ENCODE measurements at regions not wholly inside any gene's neighbourhood (a gene's known extent, or its start where the extent isn't known, plus 50 kb on each side); places are given as distances from the start of the nearest gene placed in this dataset.

- H3K4me3 ChIP-seq, result peak overlapping the region; percentile 27 to 39 (median 36)
- 16% methylated on average over 6 of the region's 7 CpGs for WGBS
- TF ChIP-seq EP300 (IDR thresholded peaks at IDR 0.05), result no peak
- TF ChIP-seq POLR2AphosphoS5 (IDR thresholded peaks at IDR 0.05), result peak; percentile 21 to 83
- DNase-seq (ENCODE audit: extremely low spot score), result no peak
- no peaks in the 10 kb centered on the region for H3K27me3 ChIP-seq
- no peaks in the 10 kb centered on the region for H3K9me3 ChIP-seq
- intact Hi-C loops (cut with DNase I), result loop anchor here (5.0 kb wide), 2 partner anchors 189 to 241 kb away; partner anchors contain the start of genes ANKRD12 and MTCL1
- H3K27ac ChIP-seq (replicated peaks in 1 of 4), result peak overlapping the region; percentile 74 to 89 (median 86)
- H3K4me1 ChIP-seq, result peaks cover 3 to 34% (median 30%) of the 10 kb centered on the region in 4 donors
- H3K36me3 ChIP-seq, result no peaks in the 10 kb centered on the region
These were observed 153.9 kb upstream of the NDUFV2 start for GRCh38 chr18:8948471-8949149.

DNA sequence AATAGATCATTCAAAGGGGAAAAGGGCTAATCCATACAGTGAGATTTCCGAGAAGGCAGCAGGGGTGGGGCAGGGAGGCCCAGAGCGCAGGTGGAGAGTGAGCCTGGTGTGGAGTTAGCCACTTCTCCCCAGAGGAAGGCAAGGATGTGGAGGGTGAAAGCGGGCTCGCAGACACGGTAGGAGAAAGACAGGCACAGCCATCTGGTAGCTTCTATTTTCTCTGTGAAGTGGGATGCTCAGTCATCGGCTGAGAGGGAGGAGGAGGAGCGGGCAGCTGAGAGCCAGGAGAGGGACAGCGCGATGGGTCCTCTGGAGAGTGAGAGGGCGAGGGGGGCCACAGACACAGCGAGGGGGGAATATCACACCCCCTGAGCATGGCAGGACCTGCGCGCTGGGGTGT is 153.3 kb upstream of the NDUFV2 start:
- Histone ChIP-seq H3K4me1 (peaks cover 3 to 30% (median 28%) of the 10 kb centered on the region in 4 donors), H3K9me3 (no peaks in the 10 kb centered on the region), H3K36me3 (no peaks in the 10 kb centered on the region), H3K27me3 (no peaks in the 10 kb centered on the region), H3K27ac (replicated peaks in 1 of 4) (peak overlapping the region; percentile 74 to 89 (median 86)), H3K4me3 (peak overlapping the region; percentile 27 to 39 (median 36))
- TF ChIP-seq EP300 (IDR thresholded peaks at IDR 0.05) (no peak), POLR2A (IDR thresholded peaks at IDR 0.05; ENCODE audit: low read depth) (no peak), POLR2AphosphoS5 (IDR thresholded peaks at IDR 0.05) (no peak)
- TF ChIP-seq, protein P1, sequence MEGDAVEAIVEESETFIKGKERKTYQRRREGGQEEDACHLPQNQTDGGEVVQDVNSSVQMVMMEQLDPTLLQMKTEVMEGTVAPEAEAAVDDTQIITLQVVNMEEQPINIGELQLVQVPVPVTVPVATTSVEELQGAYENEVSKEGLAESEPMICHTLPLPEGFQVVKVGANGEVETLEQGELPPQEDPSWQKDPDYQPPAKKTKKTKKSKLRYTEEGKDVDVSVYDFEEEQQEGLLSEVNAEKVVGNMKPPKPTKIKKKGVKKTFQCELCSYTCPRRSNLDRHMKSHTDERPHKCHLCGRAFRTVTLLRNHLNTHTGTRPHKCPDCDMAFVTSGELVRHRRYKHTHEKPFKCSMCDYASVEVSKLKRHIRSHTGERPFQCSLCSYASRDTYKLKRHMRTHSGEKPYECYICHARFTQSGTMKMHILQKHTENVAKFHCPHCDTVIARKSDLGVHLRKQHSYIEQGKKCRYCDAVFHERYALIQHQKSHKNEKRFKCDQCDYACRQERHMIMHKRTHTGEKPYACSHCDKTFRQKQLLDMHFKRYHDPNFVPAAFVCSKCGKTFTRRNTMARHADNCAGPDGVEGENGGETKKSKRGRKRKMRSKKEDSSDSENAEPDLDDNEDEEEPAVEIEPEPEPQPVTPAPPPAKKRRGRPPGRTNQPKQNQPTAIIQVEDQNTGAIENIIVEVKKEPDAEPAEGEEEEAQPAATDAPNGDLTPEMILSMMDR (IDR thresholded peaks at IDR 0.05), result no peak
- no peak for DNase-seq (ENCODE audit: extremely low spot score)
- WGBS, result 32% methylated on average over 13 of the region's 13 CpGs
- intact Hi-C loops (cut with DNase I), result loop anchor here (5.0 kb wide), 2 partner anchors 188 to 242 kb away; partner anchors contain the start of genes ANKRD12 and MTCL1

GRCh38 chr18:8951491-8951890 is 151.0 kb upstream of the NDUFV2 start:
- intact Hi-C loops (cut with DNase I), result loop anchor here (10.0 kb wide), 1 partner anchor 147 kb away; no protein-coding TSS in a partner anchor
- Histone ChIP-seq H3K4me1 (peaks cover 3 to 27% (median 24%) of the 10 kb centered on the region in 4 donors), H3K27me3 (no peaks in the 10 kb centered on the region), H3K36me3 (no peaks in the 10 kb centered on the region), H3K27ac (replicated peaks in 1 of 4) (no peak overlapping the region), H3K9me3 (no peaks in the 10 kb centered on the region), H3K4me3 (no peak overlapping the region)
- no peak for DNase-seq (ENCODE audit: extremely low spot score)
- WGBS, result 73% methylated on average over 2 of the region's 2 CpGs
- no peak for TF ChIP-seq POLR2A (IDR thresholded peaks at IDR 0.05; ENCODE audit: low read depth)
- TF ChIP-seq, protein P1 (IDR thresholded peaks at IDR 0.05), result no peak
- no peak for TF ChIP-seq POLR2AphosphoS5 (IDR thresholded peaks at IDR 0.05)
- no peak for TF ChIP-seq EP300 (IDR thresholded peaks at IDR 0.05)

- no peaks in the 10 kb centered on the region for H3K36me3 ChIP-seq
- H3K27ac ChIP-seq (replicated peaks in 1 of 4), result no peak overlapping the region
- peaks cover 3 to 27% (median 24%) of the 10 kb centered on the region in 4 donors for H3K4me1 ChIP-seq
- no peak for DNase-seq (ENCODE audit: extremely low spot score)
- no peak overlapping the region for H3K4me3 ChIP-seq
- TF ChIP-seq POLR2AphosphoS5 (IDR thresholded peaks at IDR 0.05) (no peak), EP300 (IDR thresholded peaks at IDR 0.05) (no peak), POLR2A (IDR thresholded peaks at IDR 0.05; ENCODE audit: low read depth) (no peak)
- TF ChIP-seq, protein P1 (IDR thresholded peaks at IDR 0.05), result no peak
- 100% methylated on average over 5 of the region's 5 CpGs for WGBS
- H3K27me3 ChIP-seq, result no peaks in the 10 kb centered on the region
- intact Hi-C loops (cut with DNase I), result loop anchor here (10.0 kb wide), 1 partner anchor 147 kb away; no protein-coding TSS in a partner anchor
- H3K9me3 ChIP-seq, result no peaks in the 10 kb centered on the region
These were observed 150.3 kb upstream of the NDUFV2 start for GRCh38 chr18:8952174-8952573.
